Stomach (tissue), 8 donors: ENCODE measurements at regions not wholly inside any gene's neighbourhood (a gene's known extent, or its start where the extent isn't known, plus 50 kb on each side); places are given as distances from the start of the nearest gene placed in this dataset.

Experiments used
- DNase-seq, 2 donors: peaks; one replicate each; pipeline versions ENCODE4 v3.0.0 to v3.0.0-alpha.2; 2013 to 2019
- H3K27ac ChIP-seq, 5 donors: fragments of 200-600 bp in 4 of 5; sonication (generic) in 4 of 5; one replicate each; pipeline ENCODE4 v1.5.1; 2013 to 2019; ENCODE audit warnings: mild to moderate bottlenecking in 1 of 5, moderate library complexity in 1 of 5
- H3K27me3 ChIP-seq, 3 donors: fragments of 200-600 bp; sonication (generic); one replicate each; pipeline ENCODE4 v1.5.1; 2017 to 2019; ENCODE audit warnings: mixed run types in 1 of 3
- H3K36me3 ChIP-seq, 4 donors: fragments of 200-600 bp; sonication (generic); 1 replicate in 3 of 4; 2 replicates in 1 of 4; pipeline ENCODE4 v1.5.1; 2016 to 2019
- H3K4me1 ChIP-seq, 4 donors: fragments of 200-600 bp; sonication (generic); one replicate each; pipeline ENCODE4 v1.5.1; 2016 to 2019
- H3K4me3 ChIP-seq, 4 donors: fragments of 200-600 bp; sonication (generic) in 3 of 4; one replicate each; pipeline ENCODE4 v1.5.1; 2016 to 2019; ENCODE audit warnings: mild to moderate bottlenecking in 1 of 4
- H3K9me3 ChIP-seq, 4 donors: fragments of 200-600 bp; sonication (generic); one replicate each; pipeline ENCODE4 v1.5.1; 2016 to 2019
- CTCF ChIP-seq, 7 experiments: fragments of 450-650 bp in 4 of 7; fragments of 200-600 bp in 3 of 7; sonication (generic) in 3 of 7; IDR thresholded peaks; one replicate each; pipeline ENCODE4 v1.5.1; 2016 to 2019; ENCODE audit warnings: antibody characterized with exemption in 7 of 7, control low read depth in 2 of 7, mild to moderate bottlenecking in 1 of 7
- EP300 ChIP-seq: sonication (generic); formaldehyde crosslinking; IDR thresholded peaks from one replicate; pipeline ENCODE4 v1.6.1; 2017; ENCODE audit warnings: antibody characterized with exemption
- POLR2A ChIP-seq, 4 donors: fragments of 450-650 bp; IDR thresholded peaks; one replicate each; pipeline ENCODE4 v1.6.1; 2016; ENCODE audit warnings: antibody characterized with exemption in 4 of 4, control low read depth in 2 of 4, mild to moderate bottlenecking in 1 of 4, moderate library complexity in 1 of 4
- POLR2AphosphoS5 ChIP-seq, 3 donors: sonication (generic); formaldehyde crosslinking; IDR thresholded peaks; one replicate each; pipeline ENCODE4 v1.6.1; 2016; ENCODE audit warnings: antibody characterized with exemption in 3 of 3
- WGBS, 5 donors: extraction: QIAGEN DNeasy Blood & Tissue Kit in 3 of 5; methylation state at CpG; one replicate each; pipeline versions ENCODE4 v1.1.5 to v1.1.7; 2013 to 2018; 5-methylcytosine and 5-hydroxymethylcytosine counted together
- intact Hi-C: fragments of 100-400 bp; cut with DNase I; formaldehyde crosslinking; loops from one replicate; pipeline ENCODE4 v1.15.1; 2023; ENCODE audit warnings: low total_unique reads
- donor health status: healthy with polysubstance abuse.
- donor health status: Bipolar disorder and iron deficiency.
- donor health status: healthy.

GRCh38 chr13:73901324-73902068 lies 232.7 kb downstream of the KLF12 start:
- intact Hi-C loops: no loop called here
- DNase-seq: no peak
- no peaks in the 10 kb centered on the region for H3K36me3 ChIP-seq
- no peaks in the 10 kb centered on the region for H3K27me3 ChIP-seq
- TF ChIP-seq EP300 (no peak), POLR2AphosphoS5 (IDR thresholded peaks at IDR 0.05) (no peak), POLR2A (IDR thresholded peaks at IDR 0.05) (no peak), CTCF (IDR thresholded peaks at IDR 0.05) (no peak)
- no peak overlapping the region for H3K27ac ChIP-seq
- no peak overlapping the region for H3K4me3 ChIP-seq
- WGBS, 5 donors: 81 to 97% (median 96%) methylated on average over 1 of the region's 1 CpG
- no peaks in the 10 kb centered on the region for H3K9me3 ChIP-seq
- no peaks in the 10 kb centered on the region for H3K4me1 ChIP-seq

GRCh38 chr13:73900591-73900990 lies 233.6 kb downstream of the KLF12 start:
- no peaks in the 10 kb centered on the region for H3K9me3 ChIP-seq
- H3K4me3 ChIP-seq: no peak overlapping the region
- 70 to 86% (median 75%) methylated on average over 2 of the region's 2 CpGs for WGBS, 5 donors
- H3K27ac ChIP-seq: no peak overlapping the region
- intact Hi-C loops: no loop called here
- TF ChIP-seq POLR2AphosphoS5 (IDR thresholded peaks at IDR 0.05) (no peak), EP300 (no peak), CTCF (IDR thresholded peaks at IDR 0.05) (no peak), POLR2A (IDR thresholded peaks at IDR 0.05) (no peak)
- H3K4me1 ChIP-seq: no peaks in the 10 kb centered on the region
- H3K27me3 ChIP-seq: no peaks in the 10 kb centered on the region
- no peaks in the 10 kb centered on the region for H3K36me3 ChIP-seq
- no peak for DNase-seq

GRCh38 chr13:73898899-73899298 lies 235.3 kb downstream of the KLF12 start:
- intact Hi-C loops: no loop called here

GRCh38 chr13:73898276-73898675 lies 235.9 kb downstream of the KLF12 start:
- DNase-seq: no peak
- WGBS, 5 donors: 86 to 95% (median 89%) methylated on average over 1 of the region's 1 CpG
- Histone ChIP-seq H3K4me1 (no peaks in the 10 kb centered on the region), H3K9me3 (no peaks in the 10 kb centered on the region), H3K4me3 (no peak overlapping the region), H3K27me3 (no peaks in the 10 kb centered on the region), H3K27ac (no peak overlapping the region), H3K36me3 (no peaks in the 10 kb centered on the region)
- TF ChIP-seq POLR2AphosphoS5 (IDR thresholded peaks at IDR 0.05): no peak
- TF ChIP-seq EP300: no peak
- no peak for TF ChIP-seq POLR2A (IDR thresholded peaks at IDR 0.05)
- TF ChIP-seq CTCF (IDR thresholded peaks at IDR 0.05): no peak
- intact Hi-C loops: no loop called here

More at GRCh38 chr13:73898899-73899298, 235.3 kb downstream of the KLF12 start:
- no peaks in the 10 kb centered on the region for H3K36me3 ChIP-seq
- no peaks in the 10 kb centered on the region for H3K9me3 ChIP-seq
- TF ChIP-seq POLR2AphosphoS5 (IDR thresholded peaks at IDR 0.05): no peak
- TF ChIP-seq EP300: no peak
- no peak for TF ChIP-seq CTCF (IDR thresholded peaks at IDR 0.05)
- no peak for TF ChIP-seq POLR2A (IDR thresholded peaks at IDR 0.05)
- H3K27me3 ChIP-seq: no peaks in the 10 kb centered on the region
- H3K4me1 ChIP-seq: no peaks in the 10 kb centered on the region
- no peak overlapping the region for H3K27ac ChIP-seq
- no peak overlapping the region for H3K4me3 ChIP-seq
- no peak for DNase-seq
- WGBS, 5 donors: 95 to 100% (median 98%) methylated on average over 2 of the region's 2 CpGs
